ENCODE measurements at regions not wholly inside any gene's neighbourhood (a gene's known extent, or its start where the extent isn't known, plus 50 kb on each side); places are given as distances from the start of the nearest gene placed in this dataset.

DNA sequence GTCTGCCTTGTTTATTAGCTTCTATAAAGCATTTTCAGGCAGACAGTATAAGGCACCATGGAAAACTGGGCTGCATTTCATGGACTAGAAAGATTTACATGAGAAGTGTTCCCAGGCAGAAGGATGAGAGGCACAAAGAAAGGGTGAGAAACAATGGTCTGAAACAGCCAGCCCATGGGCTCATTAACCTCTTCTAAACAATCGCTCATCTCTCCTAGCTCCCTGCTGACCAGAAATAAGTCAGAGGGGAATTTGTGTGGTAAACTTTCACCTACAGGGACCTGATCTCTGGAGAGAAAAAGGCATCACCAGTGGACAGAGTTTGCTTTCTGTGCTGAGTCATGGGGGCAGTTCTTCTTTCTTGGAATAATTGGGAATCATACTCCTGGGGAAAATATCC, 51.8 kb upstream of the KIRREL3 start:
- Histone ChIP-seq H2AFZ (ENCODE audit: low read length) (no peak overlapping the region), H3K4me3 (ENCODE audit: low read length, poor library complexity, severe bottlenecking) (no peak overlapping the region), H3K4me2 (ENCODE audit: low read depth, low read length, poor library complexity, severe bottlenecking) (no peak overlapping the region), H4K20me1 (ENCODE audit: insufficient read depth, low read length, poor library complexity, severe bottlenecking) (no peaks in the 10 kb centered on the region), H3K9me2 (replicated peaks; ENCODE audit: low read depth, low read length) (no peaks in the 10 kb centered on the region), H3K36me3 (ENCODE audit: insufficient read depth, low read length) (no peaks in the 10 kb centered on the region), H3K79me2 (ENCODE audit: insufficient read depth, low read length) (no peaks in the 10 kb centered on the region), H3K27me3 (ENCODE audit: insufficient read depth, low read length, poor library complexity, severe bottlenecking) (no peaks in the 10 kb centered on the region), H3K4me1 (ENCODE audit: insufficient read depth, low read length, poor library complexity, severe bottlenecking) (no peaks in the 10 kb centered on the region), H3K9ac (ENCODE audit: low read depth, low read length, poor library complexity, severe bottlenecking) (no peak overlapping the region), H3F3A (ENCODE audit: low read depth) (no peaks in the 10 kb centered on the region), H3K9me3 (ENCODE audit: insufficient read depth, low read depth, low read length) (no peaks in the 10 kb centered on the region)
- no peak for TF ChIP-seq EZH2phosphoT487 (IDR thresholded peaks at IDR 0.05; ENCODE audit: borderline replicate concordance)
- TF ChIP-seq, protein P1, sequence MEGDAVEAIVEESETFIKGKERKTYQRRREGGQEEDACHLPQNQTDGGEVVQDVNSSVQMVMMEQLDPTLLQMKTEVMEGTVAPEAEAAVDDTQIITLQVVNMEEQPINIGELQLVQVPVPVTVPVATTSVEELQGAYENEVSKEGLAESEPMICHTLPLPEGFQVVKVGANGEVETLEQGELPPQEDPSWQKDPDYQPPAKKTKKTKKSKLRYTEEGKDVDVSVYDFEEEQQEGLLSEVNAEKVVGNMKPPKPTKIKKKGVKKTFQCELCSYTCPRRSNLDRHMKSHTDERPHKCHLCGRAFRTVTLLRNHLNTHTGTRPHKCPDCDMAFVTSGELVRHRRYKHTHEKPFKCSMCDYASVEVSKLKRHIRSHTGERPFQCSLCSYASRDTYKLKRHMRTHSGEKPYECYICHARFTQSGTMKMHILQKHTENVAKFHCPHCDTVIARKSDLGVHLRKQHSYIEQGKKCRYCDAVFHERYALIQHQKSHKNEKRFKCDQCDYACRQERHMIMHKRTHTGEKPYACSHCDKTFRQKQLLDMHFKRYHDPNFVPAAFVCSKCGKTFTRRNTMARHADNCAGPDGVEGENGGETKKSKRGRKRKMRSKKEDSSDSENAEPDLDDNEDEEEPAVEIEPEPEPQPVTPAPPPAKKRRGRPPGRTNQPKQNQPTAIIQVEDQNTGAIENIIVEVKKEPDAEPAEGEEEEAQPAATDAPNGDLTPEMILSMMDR (conservative IDR thresholded peaks at IDR 0.05; ENCODE audit: low read length), result no peak
